ENCODE measurements at regions not wholly inside any gene's neighbourhood (a gene's known extent, or its start where the extent isn't known, plus 50 kb on each side); places are given as distances from the start of the nearest gene placed in this dataset.

GRCh38 chr6:125549202-125549884 lies 200.1 kb upstream of the HEY2 start:
- no peak overlapping the region for H2AFZ ChIP-seq (ENCODE audit: low read length)
- no peaks in the 10 kb centered on the region for H3K9me3 ChIP-seq (ENCODE audit: insufficient read depth in 2 of 2, low read depth in 1 of 2, low read length in 1 of 2)
- no peak overlapping the region for H3K9ac ChIP-seq (replicated peaks in 1 of 4; ENCODE audit: extremely low read depth in 1 of 4, low read depth in 3 of 4, low read length in 3 of 4)
- no peak overlapping the region for H4K8ac ChIP-seq (ENCODE audit: extremely low read depth, insufficient read depth, low read length)
- H3K4me1 ChIP-seq (replicated peaks in 1 of 4; ENCODE audit: control insufficient read depth in 3 of 4, insufficient read depth in 4 of 4, low read length in 3 of 4): peaks cover 0 to 11% (median 1%) of the 10 kb centered on the region in 4 experiments; a peak in 3 of 7 replicates
- no peak overlapping the region for H3K56ac ChIP-seq (replicated peaks; ENCODE audit: insufficient read length, low read depth, low read length)
- H3K23me2 ChIP-seq (ENCODE audit: low read depth, low read length): no peaks in the 10 kb centered on the region
- WGBS, 2 experiments (ENCODE audit: extremely low coverage in 1 of 2, insufficient coverage in 1 of 2, insufficient read length in 1 of 2, insufficient replicate concordance in 2 of 2, low coverage in 1 of 2, low lambda C conversion rate in 2 of 2, missing lambda C conversion rate in 1 of 2): 69% methylated on average over 4 of the region's 4 CpGs; no CpG with 5 or more reads in 1 of the 2 experiments
- H2BK5ac ChIP-seq (ENCODE audit: low read depth, low read length): no peak overlapping the region
- FAIRE-seq: no peak
- no peak overlapping the region for H4K5ac ChIP-seq (ENCODE audit: insufficient read length, low read depth, low read length)
- no peaks in the 10 kb centered on the region; a peak in 1 of 8 replicates for H3K36me3 ChIP-seq (ENCODE audit: control insufficient read depth in 2 of 4, insufficient read depth in 4 of 4, low read length in 3 of 4)
- ChIA-PET CTCF (ENCODE audit: partially characterized antibody) (interaction anchor here (0.5 to 1.4 kb wide), 3 partner anchors 236 to 1467 kb away, joined by 3 to 4 read pairs (median 3); no protein-coding TSS in a partner anchor), POLR2A (ENCODE audit: partially characterized antibody) (no interaction called here)
- no peak overlapping the region for H2AK5ac ChIP-seq (ENCODE audit: low read depth, low read length)
- no peak overlapping the region for H4K91ac ChIP-seq (replicated peaks; ENCODE audit: insufficient read length, low read length)
- H3K27me3 ChIP-seq (replicated peaks in 1 of 4; ENCODE audit: control insufficient read depth in 3 of 4, extremely low read depth in 1 of 4, insufficient read depth in 3 of 4, low read length in 3 of 4): no peaks in the 10 kb centered on the region; a peak in 1 of 7 replicates
- no peak overlapping the region for H3K27ac ChIP-seq (ENCODE audit: low read depth, low read length)
- TF ChIP-seq CBX5 (IDR thresholded peaks at IDR 0.05; ENCODE audit: low read depth, low read length) (no peak), MAFK (IDR thresholded peaks at IDR 0.05; ENCODE audit: low read depth, low read length) (no peak), NANOG (IDR thresholded peaks at IDR 0.05; ENCODE audit: insufficient read depth, low read depth, low read length, poor library complexity, severe bottlenecking) (peak; percentile 25)
- H2BK120ac ChIP-seq (replicated peaks; ENCODE audit: low read depth, low read length): no peak overlapping the region
- H3K14ac ChIP-seq (ENCODE audit: insufficient read length): no peak overlapping the region
- no peaks in the 10 kb centered on the region for H3K79me1 ChIP-seq (ENCODE audit: low read depth, low read length)
- DNase-seq (ENCODE audit: low read depth in 1 of 2, low spot score in 2 of 2): no peak
- no peak overlapping the region for H3K4me3 ChIP-seq (ENCODE audit: extremely low read depth in 1 of 4, insufficient read depth in 2 of 4, low read depth in 3 of 4, low read length in 4 of 4)
- no peak overlapping the region; a peak in 1 of 4 replicates for H3K4me2 ChIP-seq (ENCODE audit: insufficient read depth in 1 of 2, low read depth in 2 of 2, low read length in 2 of 2)
- no peaks in the 10 kb centered on the region for H4K20me1 ChIP-seq (replicated peaks in 1 of 2; ENCODE audit: control insufficient read depth in 1 of 2, insufficient read depth in 2 of 2, low read length in 2 of 2)
- no peak overlapping the region for H2BK15ac ChIP-seq (ENCODE audit: low read length)
- H3K79me2 ChIP-seq (ENCODE audit: control insufficient read depth in 1 of 2, insufficient read depth in 2 of 2, low read length in 2 of 2): no peaks in the 10 kb centered on the region
- H3K18ac ChIP-seq (ENCODE audit: extremely low read depth, low read length): no peak overlapping the region
- no peak overlapping the region for H2BK20ac ChIP-seq (ENCODE audit: low read length)
- no peak overlapping the region for H2BK12ac ChIP-seq (ENCODE audit: low read depth, low read length)
- no peak overlapping the region for H3K4ac ChIP-seq (replicated peaks; ENCODE audit: insufficient read length, low read depth, low read length)
- no peak overlapping the region for H3K23ac ChIP-seq (ENCODE audit: insufficient read length)

Data from H1 (cell line).